ENCODE measurements at regions not wholly inside any gene's neighbourhood (a gene's known extent, or its start where the extent isn't known, plus 50 kb on each side); places are given as distances from the start of the nearest gene placed in this dataset.
"Not testable (repeated sequence)": the region's sequence is repeated elsewhere in the genome, so short reads cannot be mapped to it uniquely, and the experiment has no call there.

GRCh38 chr3:74134831-74135230 is 479.6 kb downstream of the CNTN3 start:
- Histone ChIP-seq H4K20me1 (no peaks in the 10 kb centered on the region), H3K27ac (no peak overlapping the region), H3K9ac (no peak overlapping the region), H3K27me3 (no peaks in the 10 kb centered on the region), H3K4me1 (no peaks in the 10 kb centered on the region), H3K9me3 (0 out of 2 replicates have a peak, but pooled peaks cover 5% of the 10 kb centered on the region), H3K4me2 (no peak overlapping the region), H3K4me3 (no peak overlapping the region), H3K36me3 (no peaks in the 10 kb centered on the region)
- TF ChIP-seq Cebpa-rat (IDR thresholded peaks at IDR 0.05), result no peak

GRCh38 chr3:74131546-74132328 is 482.7 kb downstream of the CNTN3 start:
- not testable (repeated sequence) for H3K4me1 ChIP-seq, H3K9ac ChIP-seq, H3K9me3 ChIP-seq, H3K36me3 ChIP-seq, H3K27ac ChIP-seq, H3K4me2 ChIP-seq, H4K20me1 ChIP-seq, H3K27me3 ChIP-seq, H3K4me3 ChIP-seq

GRCh38 chr3:74129611-74130010 is 484.8 kb downstream of the CNTN3 start:
- Histone ChIP-seq H3K36me3 (no peaks in the 10 kb centered on the region), H3K9me3 (0 out of 2 replicates have a peak, but pooled peaks cover 5% of the 10 kb centered on the region), H3K9ac (no peak overlapping the region), H3K4me3 (no peak overlapping the region), H3K27ac (no peak overlapping the region), H3K27me3 (no peaks in the 10 kb centered on the region), H4K20me1 (no peaks in the 10 kb centered on the region), H3K4me2 (no peak overlapping the region), H3K4me1 (no peaks in the 10 kb centered on the region)
- no peak for TF ChIP-seq Cebpa-rat (IDR thresholded peaks at IDR 0.05)

- no peaks in the 10 kb centered on the region for H4K20me1 ChIP-seq
- H3K27ac ChIP-seq, result no peak overlapping the region
- TF ChIP-seq Cebpa-rat (IDR thresholded peaks at IDR 0.05), result no peak
- H3K9ac ChIP-seq, result no peak overlapping the region
- no peak overlapping the region for H3K4me2 ChIP-seq
- no peaks in the 10 kb centered on the region for H3K36me3 ChIP-seq
- no peaks in the 10 kb centered on the region for H3K4me1 ChIP-seq
- H3K9me3 ChIP-seq, result 0 out of 2 replicates have a peak, but pooled peaks cover 5% of the 10 kb centered on the region
- H3K4me3 ChIP-seq, result no peak overlapping the region
- H3K27me3 ChIP-seq, result no peaks in the 10 kb centered on the region
Measured at GRCh38 chr3:74129056-74129455, 485.4 kb downstream of the CNTN3 start.

GRCh38 chr3:74127256-74127655 is 487.2 kb downstream of the CNTN3 start:
- H3K4me1 ChIP-seq, result no peaks in the 10 kb centered on the region
- no peak overlapping the region for H3K9ac ChIP-seq
- no peak overlapping the region for H3K4me3 ChIP-seq
- H3K4me2 ChIP-seq, result no peak overlapping the region
- H3K9me3 ChIP-seq, result 0 out of 2 replicates have a peak, but pooled peaks cover 5% of the 10 kb centered on the region
- no peaks in the 10 kb centered on the region for H3K27me3 ChIP-seq
- no peaks in the 10 kb centered on the region for H4K20me1 ChIP-seq
- H3K27ac ChIP-seq, result no peak overlapping the region
- TF ChIP-seq Cebpa-rat (IDR thresholded peaks at IDR 0.05), result no peak
- H3K36me3 ChIP-seq, result no peaks in the 10 kb centered on the region

- Histone ChIP-seq H3K27ac (no peak overlapping the region), H3K4me2 (no peak overlapping the region), H3K4me1 (no peaks in the 10 kb centered on the region), H3K4me3 (no peak overlapping the region), H3K9me3 (peaks cover 11% of the 10 kb centered on the region; the same call in 1 of the 2 replicates), H4K20me1 (no peaks in the 10 kb centered on the region), H3K27me3 (no peaks in the 10 kb centered on the region), H3K36me3 (no peaks in the 10 kb centered on the region), H3K9ac (no peak overlapping the region)
- no peak for TF ChIP-seq Cebpa-rat (IDR thresholded peaks at IDR 0.05)
Measured at GRCh38 chr3:74124782-74125181, 489.7 kb downstream of the CNTN3 start.

GRCh38 chr3:74122281-74122680 is 492.2 kb downstream of the CNTN3 start:
- no peaks in the 10 kb centered on the region for H3K4me1 ChIP-seq
- peaks cover 11% of the 10 kb centered on the region; the same call in 1 of the 2 replicates for H3K9me3 ChIP-seq
- TF ChIP-seq Cebpa-rat (IDR thresholded peaks at IDR 0.05), result no peak
- H3K36me3 ChIP-seq, result no peaks in the 10 kb centered on the region
- no peaks in the 10 kb centered on the region for H3K27me3 ChIP-seq
- no peak overlapping the region for H3K27ac ChIP-seq
- no peak overlapping the region for H3K4me3 ChIP-seq
- H3K4me2 ChIP-seq, result no peak overlapping the region
- H4K20me1 ChIP-seq, result no peaks in the 10 kb centered on the region
- H3K9ac ChIP-seq, result no peak overlapping the region

GRCh38 chr3:74121761-74122160 is 492.7 kb downstream of the CNTN3 start:
- no peak overlapping the region for H3K4me3 ChIP-seq
- TF ChIP-seq Cebpa-rat (IDR thresholded peaks at IDR 0.05), result no peak

GRCh38 chr3:74119221-74119620 is 494.5 kb upstream of the PDZRN3 start:
- Histone ChIP-seq H3K4me3 (no peak overlapping the region), H3K4me2 (no peak overlapping the region), H3K27ac (no peak overlapping the region), H3K9me3 (peaks cover 11% of the 10 kb centered on the region; the same call in 1 of the 2 replicates), H3K27me3 (no peaks in the 10 kb centered on the region), H3K36me3 (no peaks in the 10 kb centered on the region), H3K9ac (no peak overlapping the region), H3K4me1 (no peaks in the 10 kb centered on the region), H4K20me1 (no peaks in the 10 kb centered on the region)
- TF ChIP-seq Cebpa-rat (IDR thresholded peaks at IDR 0.05), result no peak

More at GRCh38 chr3:74121761-74122160, 492.7 kb downstream of the CNTN3 start:
- no peaks in the 10 kb centered on the region for H4K20me1 ChIP-seq
- H3K27ac ChIP-seq, result no peak overlapping the region
- no peak overlapping the region for H3K4me2 ChIP-seq
- no peaks in the 10 kb centered on the region for H3K36me3 ChIP-seq
- peaks cover 11% of the 10 kb centered on the region; the same call in 1 of the 2 replicates for H3K9me3 ChIP-seq
- H3K4me1 ChIP-seq, result no peaks in the 10 kb centered on the region
- no peaks in the 10 kb centered on the region for H3K27me3 ChIP-seq
- no peak overlapping the region for H3K9ac ChIP-seq

GRCh38 chr3:74115906-74116305 is 491.2 kb upstream of the PDZRN3 start:
- Histone ChIP-seq H3K27ac (no peak overlapping the region), H3K4me3 (no peak overlapping the region), H4K20me1 (no peaks in the 10 kb centered on the region), H3K9ac (no peak overlapping the region), H3K27me3 (no peaks in the 10 kb centered on the region), H3K4me1 (no peaks in the 10 kb centered on the region), H3K36me3 (no peaks in the 10 kb centered on the region), H3K9me3 (peaks cover 8% of the 10 kb centered on the region; the same call in 1 of the 2 replicates), H3K4me2 (no peak overlapping the region)
- no peak for TF ChIP-seq Cebpa-rat (IDR thresholded peaks at IDR 0.05)

Data from BLaER1 (cell line).